Liver (tissue), 8 donors: ENCODE measurements at regions not wholly inside any gene's neighbourhood (a gene's known extent, or its start where the extent isn't known, plus 50 kb on each side); places are given as distances from the start of the nearest gene placed in this dataset.

Experiments used
- DNase-seq: peaks from one replicate; pipeline ENCODE4 v3.0.0-alpha.2; 2017; ENCODE audit warnings: low spot score
- H3K27ac ChIP-seq, 2 donors: one replicate each; pipeline ENCODE4 v1.7.0; 2013; ENCODE audit warnings: inconsistent platforms in 2 of 2, low read length in 2 of 2, control low read depth in 1 of 2, low read depth in 1 of 2, mild to moderate bottlenecking in 1 of 2
- H3K27me3 ChIP-seq, 4 donors: one replicate each; pipeline versions ENCODE4 v1.6.1 to v1.7.0; 2013; ENCODE audit warnings: low read length in 3 of 4, inconsistent platforms in 1 of 4, mild to moderate bottlenecking in 1 of 4, moderate library complexity in 1 of 4; ENCODE audit not compliant: control insufficient read depth in 4 of 4, insufficient read depth in 4 of 4
- H3K36me3 ChIP-seq, 4 donors: one replicate each; pipeline versions ENCODE4 v1.6.1 to v1.7.0; 2013; ENCODE audit warnings: low read length in 3 of 4, mild to moderate bottlenecking in 3 of 4, low read depth in 1 of 4, moderate library complexity in 1 of 4; ENCODE audit not compliant: control insufficient read depth in 4 of 4, insufficient read depth in 3 of 4
- H3K4me1 ChIP-seq, 4 donors: one replicate each; pipeline versions ENCODE4 v1.6.1 to v1.7.0; 2013; ENCODE audit warnings: low read length in 3 of 4, mild to moderate bottlenecking in 3 of 4, moderate library complexity in 1 of 4; ENCODE audit not compliant: control insufficient read depth in 4 of 4, insufficient read depth in 4 of 4
- H3K4me3 ChIP-seq, 3 donors: one replicate each; pipeline versions ENCODE4 v1.6.1 to v1.7.0; 2013; ENCODE audit warnings: low read length in 3 of 3, control low read depth in 1 of 3, low read depth in 1 of 3, mild to moderate bottlenecking in 1 of 3
- H3K9ac ChIP-seq, 2 donors: one replicate each; pipeline ENCODE4 v1.7.0; 2013; ENCODE audit warnings: low read length in 2 of 2, mild to moderate bottlenecking in 2 of 2, moderate library complexity in 2 of 2, control low read depth in 1 of 2, low read depth in 1 of 2
- H3K9me3 ChIP-seq, 4 donors: one replicate each; pipeline versions ENCODE4 v1.6.1 to v1.7.0; 2013; ENCODE audit warnings: low read length in 3 of 4; ENCODE audit not compliant: control insufficient read depth in 4 of 4
- EGR1 ChIP-seq, 2 donors: IDR thresholded peaks; 2 replicates each; pipeline ENCODE4 v1.6.1; 2016 to 2018; ENCODE audit warnings: antibody characterized with exemption in 2 of 2, low read depth in 2 of 2
- FOXA1 ChIP-seq: IDR thresholded peaks from 2 replicates; pipeline ENCODE4 v1.6.1; 2016; ENCODE audit warnings: antibody characterized with exemption
- FOXA2 ChIP-seq: IDR thresholded peaks from 2 replicates; pipeline ENCODE4 v1.6.1; 2016; ENCODE audit warnings: antibody characterized with exemption
- HNF4A ChIP-seq, 2 donors: conservative IDR thresholded peaks; 2 replicates each; pipeline ENCODE4 v1.6.1; 2016; ENCODE audit warnings: antibody characterized with exemption in 2 of 2, mild to moderate bottlenecking in 2 of 2
- HNF4G ChIP-seq: IDR thresholded peaks from 2 replicates; pipeline ENCODE4 v1.6.1; 2016; ENCODE audit warnings: antibody characterized with exemption
- JUND ChIP-seq, 2 donors: IDR thresholded peaks; 2 replicates each; pipeline ENCODE4 v1.6.1; 2016; ENCODE audit warnings: antibody characterized with exemption in 2 of 2
- NR2F2 ChIP-seq: IDR thresholded peaks from 2 replicates; pipeline ENCODE4 v1.6.1; 2016; ENCODE audit warnings: antibody characterized with exemption
- RAD21 ChIP-seq, 2 donors: IDR thresholded peaks; 2 replicates each; pipeline ENCODE4 v1.6.1; 2016; ENCODE audit warnings: antibody characterized with exemption in 2 of 2, mild to moderate bottlenecking in 2 of 2
- RXRA ChIP-seq, 2 donors: IDR thresholded peaks; 2 replicates each; pipeline ENCODE4 v1.6.1; 2017 to 2018; ENCODE audit warnings: antibody characterized with exemption in 2 of 2, mild to moderate bottlenecking in 1 of 2
- SP1 ChIP-seq: IDR thresholded peaks from 2 replicates; pipeline ENCODE4 v1.6.1; 2018; ENCODE audit warnings: antibody characterized with exemption, mild to moderate bottlenecking
- TAF1 ChIP-seq: conservative IDR thresholded peaks from 2 replicates; pipeline ENCODE4 v1.6.1; 2016; ENCODE audit warnings: antibody characterized with exemption, mild to moderate bottlenecking
- YY1 ChIP-seq: IDR thresholded peaks from 2 replicates; pipeline ENCODE4 v1.6.1; 2016; ENCODE audit warnings: antibody characterized with exemption, mild to moderate bottlenecking
- WGBS: extraction: QIAGEN DNeasy Blood & Tissue Kit; methylation state at CpG from one replicate; pipeline ENCODE4 v1.1.7; 2013; 5-methylcytosine and 5-hydroxymethylcytosine counted together
- TF ChIP-seq, protein P1 (sequence below): IDR thresholded peaks from 2 replicates; pipeline ENCODE4 v1.6.1; 2016; ENCODE audit warnings: antibody characterized with exemption
- TF ChIP-seq, protein P2 (sequence below): IDR thresholded peaks from 2 replicates; pipeline ENCODE4 v1.6.1; 2016; ENCODE audit warnings: antibody characterized with exemption, mild to moderate bottlenecking
- TF ChIP-seq, protein P3 (sequence below): IDR thresholded peaks from 2 replicates; pipeline ENCODE4 v1.6.1; 2016; ENCODE audit warnings: antibody characterized with exemption
- TF ChIP-seq, protein P4 (sequence below): IDR thresholded peaks from 2 replicates; pipeline ENCODE4 v1.6.1; 2016; ENCODE audit warnings: antibody characterized with exemption
- TF ChIP-seq, protein P5 (sequence below): fragments of 150-350 bp; IDR thresholded peaks from 2 replicates; pipeline ENCODE4 v1.5.1; 2017; ENCODE audit warnings: improper control_type of control experiment, low read depth, low read length; ENCODE audit not compliant: missing input control
- donor health status: healthy.
- donor health status: healthy.
- donor health status: healthy.
- donor health status: healthy.
- donor health status: healthy.

DNA sequence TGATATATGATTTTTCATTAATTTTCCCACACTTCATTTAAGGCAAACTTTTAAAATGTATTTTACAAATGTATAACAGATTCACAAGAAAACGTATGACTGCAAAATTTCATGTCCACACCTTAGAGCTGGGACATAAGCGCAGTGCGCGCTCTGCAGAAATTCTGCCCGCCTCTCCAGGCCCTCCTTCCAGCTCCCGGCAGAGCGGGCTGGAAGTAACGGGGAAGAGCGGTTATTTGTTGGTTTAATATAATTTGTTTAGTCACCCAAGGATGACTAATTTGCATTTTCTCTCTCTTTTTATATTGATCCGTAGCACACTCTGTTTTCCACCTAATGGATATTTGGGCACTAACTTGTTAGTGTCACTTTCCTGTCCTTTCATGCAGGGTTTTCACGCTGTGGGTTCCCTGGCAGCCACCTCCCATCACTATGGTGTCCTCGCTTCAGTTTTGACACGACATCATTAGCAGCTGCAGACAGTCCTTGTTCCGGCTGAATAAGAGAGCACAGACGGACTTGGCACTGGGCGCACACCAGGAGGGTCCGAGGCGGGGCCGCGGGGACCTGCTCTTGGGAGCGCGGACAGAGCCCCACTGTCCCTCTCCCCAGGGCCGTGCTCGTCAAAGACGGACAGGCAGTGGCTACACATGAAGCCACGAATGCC lies 129.2 kb upstream of the SEC61G start:
- Histone ChIP-seq H3K9me3 (no peaks in the 10 kb centered on the region), H3K36me3 (no peaks in the 10 kb centered on the region), H3K4me1 (peaks cover 0 to 4% (median 3%) of the 10 kb centered on the region in 4 donors), H3K9ac (no peak overlapping the region), H3K27ac (no peak overlapping the region), H3K27me3 (no peaks in the 10 kb centered on the region), H3K4me3 (peak overlapping the region; percentile 58 to 66 (median 64))
- TF ChIP-seq FOXA2 (no peak), HNF4A (conservative IDR thresholded peaks at IDR 0.05) (no peak), TAF1 (no peak), YY1 (no peak), FOXA1 (no peak), RAD21 (IDR thresholded peaks at IDR 0.05) (peak in 1 of 2 donors; percentile 20)
- TF ChIP-seq, protein P1, sequence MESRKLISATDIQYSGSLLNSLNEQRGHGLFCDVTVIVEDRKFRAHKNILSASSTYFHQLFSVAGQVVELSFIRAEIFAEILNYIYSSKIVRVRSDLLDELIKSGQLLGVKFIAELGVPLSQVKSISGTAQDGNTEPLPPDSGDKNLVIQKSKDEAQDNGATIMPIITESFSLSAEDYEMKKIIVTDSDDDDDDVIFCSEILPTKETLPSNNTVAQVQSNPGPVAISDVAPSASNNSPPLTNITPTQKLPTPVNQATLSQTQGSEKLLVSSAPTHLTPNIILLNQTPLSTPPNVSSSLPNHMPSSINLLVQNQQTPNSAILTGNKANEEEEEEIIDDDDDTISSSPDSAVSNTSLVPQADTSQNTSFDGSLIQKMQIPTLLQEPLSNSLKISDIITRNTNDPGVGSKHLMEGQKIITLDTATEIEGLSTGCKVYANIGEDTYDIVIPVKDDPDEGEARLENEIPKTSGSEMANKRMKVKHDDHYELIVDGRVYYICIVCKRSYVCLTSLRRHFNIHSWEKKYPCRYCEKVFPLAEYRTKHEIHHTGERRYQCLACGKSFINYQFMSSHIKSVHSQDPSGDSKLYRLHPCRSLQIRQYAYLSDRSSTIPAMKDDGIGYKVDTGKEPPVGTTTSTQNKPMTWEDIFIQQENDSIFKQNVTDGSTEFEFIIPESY = no peak
- TF ChIP-seq, protein P2, sequence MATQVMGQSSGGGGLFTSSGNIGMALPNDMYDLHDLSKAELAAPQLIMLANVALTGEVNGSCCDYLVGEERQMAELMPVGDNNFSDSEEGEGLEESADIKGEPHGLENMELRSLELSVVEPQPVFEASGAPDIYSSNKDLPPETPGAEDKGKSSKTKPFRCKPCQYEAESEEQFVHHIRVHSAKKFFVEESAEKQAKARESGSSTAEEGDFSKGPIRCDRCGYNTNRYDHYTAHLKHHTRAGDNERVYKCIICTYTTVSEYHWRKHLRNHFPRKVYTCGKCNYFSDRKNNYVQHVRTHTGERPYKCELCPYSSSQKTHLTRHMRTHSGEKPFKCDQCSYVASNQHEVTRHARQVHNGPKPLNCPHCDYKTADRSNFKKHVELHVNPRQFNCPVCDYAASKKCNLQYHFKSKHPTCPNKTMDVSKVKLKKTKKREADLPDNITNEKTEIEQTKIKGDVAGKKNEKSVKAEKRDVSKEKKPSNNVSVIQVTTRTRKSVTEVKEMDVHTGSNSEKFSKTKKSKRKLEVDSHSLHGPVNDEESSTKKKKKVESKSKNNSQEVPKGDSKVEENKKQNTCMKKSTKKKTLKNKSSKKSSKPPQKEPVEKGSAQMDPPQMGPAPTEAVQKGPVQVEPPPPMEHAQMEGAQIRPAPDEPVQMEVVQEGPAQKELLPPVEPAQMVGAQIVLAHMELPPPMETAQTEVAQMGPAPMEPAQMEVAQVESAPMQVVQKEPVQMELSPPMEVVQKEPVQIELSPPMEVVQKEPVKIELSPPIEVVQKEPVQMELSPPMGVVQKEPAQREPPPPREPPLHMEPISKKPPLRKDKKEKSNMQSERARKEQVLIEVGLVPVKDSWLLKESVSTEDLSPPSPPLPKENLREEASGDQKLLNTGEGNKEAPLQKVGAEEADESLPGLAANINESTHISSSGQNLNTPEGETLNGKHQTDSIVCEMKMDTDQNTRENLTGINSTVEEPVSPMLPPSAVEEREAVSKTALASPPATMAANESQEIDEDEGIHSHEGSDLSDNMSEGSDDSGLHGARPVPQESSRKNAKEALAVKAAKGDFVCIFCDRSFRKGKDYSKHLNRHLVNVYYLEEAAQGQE = no peak
- 34% methylated on average over 26 of the region's 26 CpGs for WGBS
- DNase-seq = no peak

DNA sequence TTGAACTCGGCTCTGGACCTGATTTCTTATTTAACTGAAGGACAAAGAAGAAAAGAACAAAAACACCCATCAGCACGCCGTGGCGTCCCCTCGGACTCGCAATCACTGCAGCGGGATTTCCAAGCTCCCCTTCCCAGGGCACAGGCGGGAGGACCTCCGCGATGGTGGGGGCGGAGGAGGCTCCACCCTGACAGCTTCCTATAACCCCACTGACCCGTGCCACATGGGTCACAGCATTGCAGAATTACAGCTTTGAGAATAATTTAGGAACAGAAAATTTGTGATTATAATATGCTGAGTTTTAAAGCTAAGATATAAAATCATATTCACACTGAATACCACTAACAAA lies 129.7 kb upstream of the SEC61G start:
- Histone ChIP-seq H3K9ac (no peak overlapping the region), H3K9me3 (no peaks in the 10 kb centered on the region), H3K4me3 (peak overlapping the region; percentile 58 to 66 (median 64)), H3K27ac (no peak overlapping the region), H3K27me3 (no peaks in the 10 kb centered on the region), H3K36me3 (no peaks in the 10 kb centered on the region), H3K4me1 (peaks cover 0 to 4% (median 3%) of the 10 kb centered on the region in 4 donors)
- TF ChIP-seq RAD21 (IDR thresholded peaks at IDR 0.05) (peak in 1 of 2 donors; percentile 13), YY1 (no peak), RXRA (IDR thresholded peaks at IDR 0.05) (no peak), HNF4A (conservative IDR thresholded peaks at IDR 0.05) (no peak)
- TF ChIP-seq, protein P3, sequence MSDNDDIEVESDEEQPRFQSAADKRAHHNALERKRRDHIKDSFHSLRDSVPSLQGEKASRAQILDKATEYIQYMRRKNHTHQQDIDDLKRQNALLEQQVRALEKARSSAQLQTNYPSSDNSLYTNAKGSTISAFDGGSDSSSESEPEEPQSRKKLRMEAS = no peak
- 9% methylated on average over 12 of the region's 12 CpGs for WGBS
- DNase-seq = no peak

DNA sequence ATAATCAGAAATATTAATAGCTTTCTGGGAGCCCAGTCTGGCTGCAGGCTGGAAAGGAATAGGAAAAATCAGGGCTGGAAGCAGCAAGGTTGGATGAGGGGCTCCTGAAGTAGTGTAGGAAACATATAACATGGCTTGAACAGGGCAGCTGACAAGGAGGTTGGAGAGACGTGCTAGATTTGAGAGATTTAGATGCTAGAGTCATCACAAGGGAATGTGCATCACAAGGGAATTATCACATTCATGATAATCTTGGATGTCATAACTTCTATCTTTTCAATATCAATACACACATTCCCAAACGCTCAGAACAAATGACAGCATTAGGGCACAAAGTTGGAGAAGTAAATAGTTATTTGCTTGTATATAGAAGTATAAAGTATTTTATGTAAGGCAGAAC lies 120.9 kb upstream of the EGFR start:
- 77% methylated on average over 2 of the region's 2 CpGs for WGBS
- H3K4me1 ChIP-seq = no peaks in the 10 kb centered on the region
- DNase-seq = no peak
- no peak overlapping the region for H3K9ac ChIP-seq
- no peak overlapping the region for H3K27ac ChIP-seq
- H3K4me3 ChIP-seq = no peak overlapping the region
- H3K27me3 ChIP-seq = no peaks in the 10 kb centered on the region
- H3K36me3 ChIP-seq = no peaks in the 10 kb centered on the region
- no peaks in the 10 kb centered on the region for H3K9me3 ChIP-seq
- TF ChIP-seq RAD21 (IDR thresholded peaks at IDR 0.05) = no peak
- no peak for TF ChIP-seq SP1
- TF ChIP-seq JUND (IDR thresholded peaks at IDR 0.05) = no peak
- no peak for TF ChIP-seq HNF4A (conservative IDR thresholded peaks at IDR 0.05)
- TF ChIP-seq HNF4G = no peak
- no peak for TF ChIP-seq EGR1 (IDR thresholded peaks at IDR 0.05; ENCODE audit: low read depth in 2 of 2)
- TF ChIP-seq YY1 = no peak
- TF ChIP-seq, protein P1 = no peak
- no peak for TF ChIP-seq NR2F2
- no peak for TF ChIP-seq FOXA1
- no peak for TF ChIP-seq RXRA (IDR thresholded peaks at IDR 0.05)
- TF ChIP-seq, protein P4, sequence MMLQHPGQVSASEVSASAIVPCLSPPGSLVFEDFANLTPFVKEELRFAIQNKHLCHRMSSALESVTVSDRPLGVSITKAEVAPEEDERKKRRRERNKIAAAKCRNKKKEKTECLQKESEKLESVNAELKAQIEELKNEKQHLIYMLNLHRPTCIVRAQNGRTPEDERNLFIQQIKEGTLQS = no peak
- TF ChIP-seq, protein P5, sequence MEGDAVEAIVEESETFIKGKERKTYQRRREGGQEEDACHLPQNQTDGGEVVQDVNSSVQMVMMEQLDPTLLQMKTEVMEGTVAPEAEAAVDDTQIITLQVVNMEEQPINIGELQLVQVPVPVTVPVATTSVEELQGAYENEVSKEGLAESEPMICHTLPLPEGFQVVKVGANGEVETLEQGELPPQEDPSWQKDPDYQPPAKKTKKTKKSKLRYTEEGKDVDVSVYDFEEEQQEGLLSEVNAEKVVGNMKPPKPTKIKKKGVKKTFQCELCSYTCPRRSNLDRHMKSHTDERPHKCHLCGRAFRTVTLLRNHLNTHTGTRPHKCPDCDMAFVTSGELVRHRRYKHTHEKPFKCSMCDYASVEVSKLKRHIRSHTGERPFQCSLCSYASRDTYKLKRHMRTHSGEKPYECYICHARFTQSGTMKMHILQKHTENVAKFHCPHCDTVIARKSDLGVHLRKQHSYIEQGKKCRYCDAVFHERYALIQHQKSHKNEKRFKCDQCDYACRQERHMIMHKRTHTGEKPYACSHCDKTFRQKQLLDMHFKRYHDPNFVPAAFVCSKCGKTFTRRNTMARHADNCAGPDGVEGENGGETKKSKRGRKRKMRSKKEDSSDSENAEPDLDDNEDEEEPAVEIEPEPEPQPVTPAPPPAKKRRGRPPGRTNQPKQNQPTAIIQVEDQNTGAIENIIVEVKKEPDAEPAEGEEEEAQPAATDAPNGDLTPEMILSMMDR = no peak
